ENCODE measurements at regions not wholly inside any gene's neighbourhood (a gene's known extent, or its start where the extent isn't known, plus 50 kb on each side); places are given as distances from the start of the nearest gene placed in this dataset.

- TF ChIP-seq CTCF (optimal IDR thresholded peaks at IDR 0.05 in 1 of 3, IDR thresholded peaks at IDR 0.05 in 1 of 3, conservative IDR thresholded peaks at IDR 0.05 in 1 of 3; ENCODE audit: extremely low read depth in 1 of 3, insufficient read depth in 2 of 3, low read length in 3 of 3) (no peak), EZH2 (IDR thresholded peaks at IDR 0.05; ENCODE audit: low read length) (no peak)
Observed at GRCh38 chr6:44775121-44775520, 387.6 kb downstream of the CDC5L start.
